ENCODE measurements at regions not wholly inside any gene's neighbourhood (a gene's known extent, or its start where the extent isn't known, plus 50 kb on each side); places are given as distances from the start of the nearest gene placed in this dataset.

- TF ChIP-seq EZH2 (IDR thresholded peaks at IDR 0.05; ENCODE audit: borderline replicate concordance, low read depth, low read length) (no peak), PBX2 (CRISPR knock-in tag; IDR thresholded peaks at IDR 0.05; ENCODE audit: low read depth) (no peak), PBX2 (tag; conservative IDR thresholded peaks at IDR 0.05; ENCODE audit: low read depth) (no peak), KLF6 (CRISPR knock-in tag; IDR thresholded peaks at IDR 0.05; ENCODE audit: borderline replicate concordance) (no peak), CREB1 (IDR thresholded peaks at IDR 0.05) (no peak), CREB1 (CRISPR knock-in tag; IDR thresholded peaks at IDR 0.05) (no peak), ZBTB33 (CRISPR knock-in tag; IDR thresholded peaks at IDR 0.05) (no peak), ZNF282 (CRISPR knock-in tag; IDR thresholded peaks at IDR 0.05) (no peak), PATZ1 (CRISPR knock-in tag; IDR thresholded peaks at IDR 0.05; ENCODE audit: borderline replicate concordance) (no peak), MTA1 (IDR thresholded peaks at IDR 0.05; ENCODE audit: borderline replicate concordance) (no peak), CEBPB (tag; IDR thresholded peaks at IDR 0.05) (no peak), ELF4 (CRISPR knock-in tag; IDR thresholded peaks at IDR 0.05) (no peak), SRSF1 (IDR thresholded peaks at IDR 0.05; ENCODE audit: low read depth, low read length) (no peak), EP300 (IDR thresholded peaks at IDR 0.05; ENCODE audit: low read length) (no peak), ATF6 (CRISPR knock-in tag; IDR thresholded peaks at IDR 0.05) (no peak), ESRRA (IDR thresholded peaks at IDR 0.05; ENCODE audit: borderline replicate concordance, low read depth) (no peak)
These were observed 76.9 kb upstream of the CDIN1 start for GRCh38 chr15:36502509-36502908.
